ENCODE measurements at regions not wholly inside any gene's neighbourhood (a gene's known extent, or its start where the extent isn't known, plus 50 kb on each side); places are given as distances from the start of the nearest gene placed in this dataset.

GRCh38 chr10:106498675-106499074 lies 665.8 kb downstream of the SORCS1 start:
- TF ChIP-seq SMC3 (IDR thresholded peaks at IDR 0.05; ENCODE audit: low read depth, low read length), result no peak
- no peak for TF ChIP-seq NFE2L2 (IDR thresholded peaks at IDR 0.05; ENCODE audit: low read depth, low read length)
- TF ChIP-seq CTCF (conservative IDR thresholded peaks at IDR 0.05; ENCODE audit: low read depth, low read length), result no peak
- TF ChIP-seq FOS (IDR thresholded peaks at IDR 0.05; ENCODE audit: low read depth, low read length), result no peak
- TF ChIP-seq POLR2A (IDR thresholded peaks at IDR 0.05; ENCODE audit: low read depth, low read length), result no peak
- no peak for TF ChIP-seq BHLHE40 (IDR thresholded peaks at IDR 0.05; ENCODE audit: low read depth, low read length)
- TF ChIP-seq ELK1 (IDR thresholded peaks at IDR 0.05; ENCODE audit: borderline replicate concordance, low read depth, low read length), result no peak
- TF ChIP-seq RFX5 (IDR thresholded peaks at IDR 0.05; ENCODE audit: low read depth, low read length), result no peak
